ENCODE measurements at regions not wholly inside any gene's neighbourhood (a gene's known extent, or its start where the extent isn't known, plus 50 kb on each side); places are given as distances from the start of the nearest gene placed in this dataset.
A peak's percentile ranks its signal among the peaks of the same experiment; 100 is the strongest.

GRCh38 chr7:116332766-116333165 lies 122.4 kb downstream of the TES start:
- H3K4me3 ChIP-seq = no peak overlapping the region
- no peaks in the 10 kb centered on the region for H3K27me3 ChIP-seq (replicated peaks; ENCODE audit: insufficient read depth)
- H3K27ac ChIP-seq = peak overlapping the region in 1 of 2 donors; percentile 6
- peaks cover 6 to 48% of the 10 kb centered on the region in 2 donors for H3K4me1 ChIP-seq (ENCODE audit: control insufficient read depth in 1 of 2, low read depth in 2 of 2)
- no peak for TF ChIP-seq CTCF (IDR thresholded peaks at IDR 0.05)
- ATAC-seq (ENCODE audit: insufficient number of reproducible peaks, low FRiP score, low read depth) = no peak
- H3K9me3 ChIP-seq = no peaks in the 10 kb centered on the region
- no peaks in the 10 kb centered on the region for H3K36me3 ChIP-seq
- DNase-seq (ENCODE audit: low spot score) = no peak

GRCh38 chr7:116334555-116334954 lies 124.2 kb downstream of the TES start:
- no peaks in the 10 kb centered on the region for H3K27me3 ChIP-seq (replicated peaks; ENCODE audit: insufficient read depth)
- TF ChIP-seq CTCF (IDR thresholded peaks at IDR 0.05) = no peak
- H3K36me3 ChIP-seq = no peaks in the 10 kb centered on the region
- no peak overlapping the region for H3K27ac ChIP-seq
- H3K9me3 ChIP-seq = no peaks in the 10 kb centered on the region
- peaks cover 10 to 46% of the 10 kb centered on the region in 2 donors for H3K4me1 ChIP-seq (ENCODE audit: control insufficient read depth in 1 of 2, low read depth in 2 of 2)
- ATAC-seq (ENCODE audit: insufficient number of reproducible peaks, low FRiP score, low read depth) (no peak), DNase-seq (ENCODE audit: low spot score) (no peak)
- H3K4me3 ChIP-seq = no peak overlapping the region

- no peak for TF ChIP-seq CTCF (IDR thresholded peaks at IDR 0.05)
- Histone ChIP-seq H3K4me1 (ENCODE audit: control insufficient read depth in 1 of 2, low read depth in 2 of 2) (peaks cover 19 to 43% of the 10 kb centered on the region in 2 donors), H3K27me3 (replicated peaks; ENCODE audit: insufficient read depth) (no peaks in the 10 kb centered on the region), H3K27ac (no peak overlapping the region), H3K36me3 (no peaks in the 10 kb centered on the region), H3K9me3 (no peaks in the 10 kb centered on the region), H3K4me3 (no peak overlapping the region)
- no peak for DNase-seq (ENCODE audit: low spot score)
- no peak for ATAC-seq (ENCODE audit: insufficient number of reproducible peaks, low FRiP score, low read depth)
These were observed 126.7 kb downstream of the TES start for GRCh38 chr7:116337018-116337417.

DNA sequence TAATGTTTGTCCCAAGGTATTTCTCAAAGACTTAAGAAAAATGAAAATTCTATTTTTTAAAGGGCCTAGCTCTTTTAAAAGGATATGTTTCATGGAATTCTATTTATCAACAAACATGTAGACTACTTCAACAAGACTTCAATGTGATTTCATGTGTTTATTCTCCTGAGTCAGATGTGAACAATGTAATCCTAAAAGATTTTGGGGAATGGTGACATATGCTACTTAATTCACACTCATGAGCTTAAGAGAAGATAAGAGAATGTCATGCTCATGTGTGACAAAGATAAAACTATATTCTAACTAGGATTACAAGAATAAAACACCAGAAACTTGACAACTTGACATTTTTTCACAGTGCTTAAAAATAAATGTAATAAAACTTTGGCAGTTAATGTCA lies 127.5 kb downstream of the TES start:
- Histone ChIP-seq H3K4me1 (ENCODE audit: control insufficient read depth in 1 of 2, low read depth in 2 of 2) (peaks cover 19 to 45% of the 10 kb centered on the region in 2 donors), H3K9me3 (no peaks in the 10 kb centered on the region), H3K36me3 (no peaks in the 10 kb centered on the region), H3K27me3 (replicated peaks; ENCODE audit: insufficient read depth) (no peaks in the 10 kb centered on the region), H3K4me3 (no peak overlapping the region), H3K27ac (no peak overlapping the region)
- DNase-seq (ENCODE audit: low spot score) (no peak), ATAC-seq (ENCODE audit: insufficient number of reproducible peaks, low FRiP score, low read depth) (no peak)
- no peak for TF ChIP-seq CTCF (IDR thresholded peaks at IDR 0.05)

DNA sequence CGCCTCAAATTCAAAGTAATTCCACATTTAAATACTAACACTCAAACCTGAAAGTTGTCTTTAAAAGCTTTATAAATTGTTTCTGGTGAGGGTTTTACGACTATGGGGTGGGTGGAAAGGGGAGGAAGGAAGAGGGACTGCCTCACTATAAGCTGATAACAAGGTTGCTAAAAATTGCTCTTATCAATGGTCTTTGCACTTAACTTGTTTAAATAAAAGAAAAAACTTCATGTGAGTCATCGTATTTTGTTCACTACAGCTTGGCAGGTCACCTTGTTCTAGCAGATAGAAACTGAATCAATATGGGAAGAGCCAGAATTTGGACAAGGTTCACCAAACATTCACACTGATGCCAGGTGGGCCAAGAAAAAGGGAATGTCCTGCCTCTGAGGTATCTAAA lies 129.2 kb downstream of the TES start:
- peak overlapping the region; percentile 27 to 45 for H3K27ac ChIP-seq
- no peaks in the 10 kb centered on the region for H3K9me3 ChIP-seq
- no peak for ATAC-seq (ENCODE audit: insufficient number of reproducible peaks, low FRiP score, low read depth)
- H3K4me1 ChIP-seq (ENCODE audit: control insufficient read depth in 1 of 2, low read depth in 2 of 2) = peaks cover 19 to 40% of the 10 kb centered on the region in 2 donors
- no peak for DNase-seq (ENCODE audit: low spot score)
- no peak overlapping the region for H3K4me3 ChIP-seq
- no peaks in the 10 kb centered on the region for H3K27me3 ChIP-seq (replicated peaks; ENCODE audit: insufficient read depth)
- no peak for TF ChIP-seq CTCF (IDR thresholded peaks at IDR 0.05)
- no peaks in the 10 kb centered on the region for H3K36me3 ChIP-seq
